Keratinocyte (primary cell): ENCODE measurements at regions not wholly inside any gene's neighbourhood (a gene's known extent, or its start where the extent isn't known, plus 50 kb on each side); places are given as distances from the start of the nearest gene placed in this dataset.

Experiments
- DNase-seq: peaks from one replicate; pipeline ENCODE4 v3.0.0-alpha.2; 2011; ENCODE audit warnings: low read depth, missing footprints, low spot score
- FAIRE-seq: peaks from 2 replicates; lab custom pipeline; 2011; peaks lifted over from hg19 to GRCh38; lab: Jason Lieb, UNC
- H2AFZ ChIP-seq: 2 replicates; pipeline ENCODE4 v1.6.0; 2012; ENCODE audit warnings: low read length, control low read depth, inconsistent platforms; ENCODE audit not compliant: control insufficient read depth
- H3K27ac ChIP-seq: 2 replicates; pipeline ENCODE4 v1.5.1; 2011; ENCODE audit warnings: low read length; ENCODE audit not compliant: control insufficient read depth, insufficient read depth
- H3K27me3 ChIP-seq: 3 replicates; pipeline ENCODE4 v1.6.0; 2011; ENCODE audit warnings: low read length; ENCODE audit not compliant: control insufficient read depth, insufficient read depth; ENCODE audit errors: extremely low read depth
- H3K36me3 ChIP-seq, 2 experiments: 2 replicates in 1 of 2; 3 replicates in 1 of 2; pipeline ENCODE4 v1.5.1; 2011; ENCODE audit warnings: low read length in 2 of 2, mild to moderate bottlenecking in 1 of 2; ENCODE audit not compliant: control insufficient read depth in 2 of 2, insufficient read depth in 2 of 2; ENCODE audit errors: extremely low read depth in 1 of 2
- H3K4me1 ChIP-seq: 3 replicates; pipeline ENCODE4 v1.5.1; 2011; ENCODE audit warnings: low read length; ENCODE audit not compliant: control insufficient read depth, insufficient read depth; ENCODE audit errors: extremely low read depth
- H3K4me2 ChIP-seq: 3 replicates; pipeline ENCODE4 v1.6.0; 2011; ENCODE audit warnings: low read depth, low read length; ENCODE audit not compliant: control insufficient read depth, insufficient read depth; ENCODE audit errors: extremely low read depth
- H3K4me3 ChIP-seq, 3 experiments: fragments of 200-600 bp in 1 of 3; sonication (generic) in 1 of 3; 2 replicates in 2 of 3; 3 replicates in 1 of 3; pipeline ENCODE4 v1.5.1; 2011 to 2016; ENCODE audit warnings: low read length in 3 of 3, mild to moderate bottlenecking in 3 of 3, control low read depth in 2 of 3, inconsistent platforms in 1 of 3, low read depth in 1 of 3, mixed read lengths in 1 of 3, mixed run types in 1 of 3, moderate library complexity in 1 of 3; ENCODE audit not compliant: control insufficient read depth in 2 of 3, insufficient read depth in 2 of 3; ENCODE audit errors: extremely low read depth in 1 of 3
- H3K79me2 ChIP-seq: 2 replicates; pipeline ENCODE4 v1.6.0; 2012; ENCODE audit warnings: low read length; ENCODE audit not compliant: control insufficient read depth, insufficient read depth
- H3K9ac ChIP-seq: 3 replicates; pipeline ENCODE4 v1.6.0; 2011; ENCODE audit warnings: low read length; ENCODE audit not compliant: control insufficient read depth, insufficient read depth; ENCODE audit errors: extremely low read depth
- H3K9me1 ChIP-seq: 3 replicates; pipeline ENCODE4 v1.6.0; 2011; ENCODE audit warnings: low read length; ENCODE audit not compliant: control insufficient read depth, insufficient read depth; ENCODE audit errors: extremely low read depth
- H3K9me3 ChIP-seq: 2 replicates; pipeline ENCODE4 v1.5.1; 2012; ENCODE audit warnings: low read depth, low read length; ENCODE audit not compliant: control insufficient read depth
- H4K20me1 ChIP-seq: 3 replicates; pipeline ENCODE4 v1.6.0; 2011; ENCODE audit warnings: low read length; ENCODE audit not compliant: control insufficient read depth, insufficient read depth; ENCODE audit errors: extremely low read depth
- CTCF ChIP-seq, 3 experiments: IDR thresholded peaks in 1 of 3; conservative IDR thresholded peaks in 1 of 3; optimal IDR thresholded peaks in 1 of 3; 2 replicates in 2 of 3; 3 replicates in 1 of 3; pipeline versions ENCODE3 to v1.5.1; 2011; ENCODE audit warnings: low read length in 3 of 3, mild to moderate bottlenecking in 3 of 3, moderate library complexity in 2 of 3, control low read depth in 1 of 3, inconsistent platforms in 1 of 3; ENCODE audit not compliant: insufficient read depth in 2 of 3; ENCODE audit errors: extremely low read depth in 1 of 3
- EZH2 ChIP-seq: IDR thresholded peaks from one replicate; pipeline ENCODE4 v1.6.1; 2012; ENCODE audit warnings: inconsistent platforms, mild to moderate bottlenecking, low read length, moderate library complexity
- dilution Hi-C: fragments of 300-500 bp; cut with MboI; formaldehyde crosslinking; loops from one replicate; pipeline ENCODE4 v1.7.0; 2020; ENCODE audit warnings: low sequenced_read_pairs; ENCODE audit not compliant: extremely low pct_ligation_motif_present

GRCh38 chr18:34431042-34431441 is 206.3 kb upstream of the NOL4 start:
- Histone ChIP-seq H3K9me3 (no peaks in the 10 kb centered on the region), H4K20me1 (no peaks in the 10 kb centered on the region), H3K36me3 (no peaks in the 10 kb centered on the region), H3K4me3 (no peak overlapping the region), H3K27me3 (no peaks in the 10 kb centered on the region), H3K9ac (no peak overlapping the region), H3K79me2 (no peaks in the 10 kb centered on the region), H2AFZ (no peak overlapping the region), H3K27ac (no peak overlapping the region), H3K4me2 (no peak overlapping the region), H3K9me1 (no peaks in the 10 kb centered on the region), H3K4me1 (no peaks in the 10 kb centered on the region)
- TF ChIP-seq EZH2 (no peak), CTCF (optimal IDR thresholded peaks at IDR 0.05 in 1 of 3, IDR thresholded peaks at IDR 0.05 in 1 of 3, conservative IDR thresholded peaks at IDR 0.05 in 1 of 3; ENCODE audit: extremely low read depth in 1 of 3, insufficient read depth in 2 of 3, low read length in 3 of 3) (no peak)
- dilution Hi-C loops = no loop called here
- DNase-seq = no peak
- FAIRE-seq = no peak

GRCh38 chr18:34444622-34445021 is 219.9 kb upstream of the NOL4 start:
- Histone ChIP-seq H3K27ac (no peak overlapping the region), H3K9me3 (no peaks in the 10 kb centered on the region), H3K4me2 (no peak overlapping the region), H3K9me1 (no peaks in the 10 kb centered on the region), H4K20me1 (no peaks in the 10 kb centered on the region), H3K27me3 (no peaks in the 10 kb centered on the region), H3K36me3 (no peaks in the 10 kb centered on the region), H2AFZ (no peak overlapping the region), H3K9ac (no peak overlapping the region), H3K79me2 (no peaks in the 10 kb centered on the region), H3K4me1 (no peaks in the 10 kb centered on the region), H3K4me3 (no peak overlapping the region)
- no peak for TF ChIP-seq EZH2
- no peak for TF ChIP-seq CTCF (optimal IDR thresholded peaks at IDR 0.05 in 1 of 3, IDR thresholded peaks at IDR 0.05 in 1 of 3, conservative IDR thresholded peaks at IDR 0.05 in 1 of 3; ENCODE audit: extremely low read depth in 1 of 3, insufficient read depth in 2 of 3, low read length in 3 of 3)
- FAIRE-seq (no peak), DNase-seq (no peak)
- dilution Hi-C loops = no loop called here
